GM04503 (cell line): ENCODE measurements at regions not wholly inside any gene's neighbourhood (a gene's known extent, or its start where the extent isn't known, plus 50 kb on each side); places are given as distances from the start of the nearest gene placed in this dataset.

Experiments
- DNase-seq: peaks from one replicate; pipeline ENCODE4 v3.0.0-alpha.2; 2012; ENCODE audit warnings: low read depth

DNA sequence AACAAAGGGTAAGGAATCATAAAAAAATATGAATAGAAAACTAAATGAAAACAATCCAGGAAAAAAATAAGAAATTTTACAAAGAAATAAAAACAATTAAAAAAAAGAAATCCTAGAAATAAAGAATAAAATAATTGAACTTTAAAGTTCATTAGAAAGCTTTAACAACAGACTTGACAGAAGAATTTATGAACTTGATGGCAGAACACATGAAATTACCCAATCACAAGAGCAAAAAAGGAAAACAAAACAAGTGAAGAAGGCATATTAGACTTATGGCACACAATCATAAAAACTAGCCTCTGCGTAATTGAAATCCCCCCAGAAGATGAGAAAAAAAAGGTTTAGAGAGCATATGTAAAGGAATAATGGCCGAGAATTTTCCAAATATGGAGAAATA lies 802.5 kb upstream of the B3GALT2 start:
- DNase-seq: no peak

DNA sequence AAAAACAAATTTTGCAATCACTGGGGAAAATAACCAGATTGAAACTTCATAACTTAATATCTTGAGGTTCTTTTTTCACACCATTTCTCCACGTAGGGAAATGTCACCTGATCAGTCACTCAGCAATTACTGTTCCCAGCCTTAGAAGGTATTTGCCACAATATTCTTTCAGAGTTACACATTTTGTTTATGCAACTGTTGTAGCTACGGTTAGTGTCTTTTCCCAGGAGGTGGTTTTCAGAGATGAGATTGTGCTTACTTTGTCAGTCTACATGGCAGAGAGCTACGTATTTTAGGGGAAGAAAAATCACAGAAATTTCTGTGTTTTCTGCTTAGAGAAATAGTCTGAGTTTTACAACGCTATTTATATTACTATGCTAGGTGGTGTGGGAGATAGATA lies 792.8 kb upstream of the B3GALT2 start:
- DNase-seq: no peak

DNA sequence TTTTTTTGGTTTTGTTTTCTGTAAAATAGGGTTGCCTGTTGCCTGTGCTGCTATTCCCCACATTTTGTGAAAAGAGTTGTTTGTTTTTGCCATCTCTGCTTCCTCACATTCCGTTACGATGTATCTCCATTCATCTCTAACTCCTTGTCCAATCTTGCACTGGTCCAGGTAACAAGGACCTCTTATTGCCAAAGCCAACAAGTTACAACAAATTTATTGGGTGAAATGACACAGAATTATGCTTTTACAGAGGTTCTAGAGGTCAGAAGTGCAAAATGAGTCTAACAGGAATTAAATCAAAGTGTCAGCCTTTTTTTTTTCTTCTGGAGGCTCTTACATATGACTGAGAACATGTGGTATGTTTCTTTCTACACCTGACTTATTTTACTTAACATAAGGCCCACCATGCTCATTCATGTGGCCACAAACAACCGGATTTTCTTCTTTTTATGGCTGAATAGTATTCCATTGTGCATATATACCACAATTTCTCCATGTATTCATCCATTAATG lies 787.9 kb upstream of the B3GALT2 start:
- DNase-seq: no peak

DNA sequence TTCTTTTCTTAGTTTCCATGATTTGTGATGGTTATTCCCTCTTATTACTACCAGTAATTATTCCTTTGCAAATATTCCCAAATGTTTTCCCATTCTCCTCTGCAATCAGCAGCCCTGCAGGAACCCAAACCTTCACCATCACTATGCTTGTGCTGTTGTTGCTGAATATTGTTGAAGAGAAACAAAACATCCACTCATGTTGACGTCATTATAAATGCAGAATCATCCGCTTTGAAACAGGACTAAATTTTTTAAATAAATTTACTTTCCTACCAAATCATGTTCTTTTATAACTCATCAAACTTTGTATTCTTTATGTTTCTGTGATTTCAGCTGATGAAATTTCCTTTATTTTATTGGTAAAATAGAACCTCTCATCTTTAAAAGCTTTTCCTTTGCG lies 787.0 kb upstream of the B3GALT2 start:
- DNase-seq: no peak

DNA sequence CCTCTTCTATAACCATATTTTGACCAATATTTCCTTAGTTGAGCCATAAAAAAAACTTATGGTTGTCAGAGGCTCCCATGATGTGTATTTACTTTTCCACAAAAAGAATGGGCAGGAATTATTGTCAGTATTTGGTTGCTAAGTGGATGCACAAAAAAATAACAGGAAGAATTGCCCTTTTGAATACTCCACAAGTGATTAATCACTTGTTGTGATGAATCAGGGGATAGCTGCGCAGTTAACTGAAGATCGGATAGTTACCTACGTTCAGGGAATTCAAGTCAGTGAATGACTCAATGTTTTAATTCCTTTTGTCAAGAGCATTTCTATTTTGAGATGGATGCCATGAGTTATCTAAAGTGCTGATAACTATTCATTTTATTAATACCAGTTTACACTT lies 785.2 kb upstream of the B3GALT2 start:
- no peak for DNase-seq

DNA sequence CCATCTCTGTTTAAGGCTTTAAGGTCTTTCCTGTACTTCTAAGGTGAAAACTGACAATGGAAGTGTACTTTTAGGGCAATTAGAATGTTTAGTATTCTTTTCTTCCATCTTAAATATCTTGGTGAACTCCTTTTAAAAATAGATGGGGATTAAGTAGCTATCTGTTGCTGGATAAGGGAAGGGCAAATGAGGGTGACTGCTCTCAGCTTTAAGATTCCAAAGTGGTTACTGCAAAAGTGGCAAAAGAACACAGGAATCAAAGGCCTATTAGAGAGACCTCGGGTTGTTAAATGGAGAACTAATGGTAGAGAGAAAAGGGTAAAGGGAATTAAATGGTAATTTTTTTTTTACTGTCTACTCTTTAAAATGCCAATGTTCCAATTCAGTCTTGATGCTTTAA lies 774.1 kb upstream of the B3GALT2 start:
- no peak for DNase-seq

DNA sequence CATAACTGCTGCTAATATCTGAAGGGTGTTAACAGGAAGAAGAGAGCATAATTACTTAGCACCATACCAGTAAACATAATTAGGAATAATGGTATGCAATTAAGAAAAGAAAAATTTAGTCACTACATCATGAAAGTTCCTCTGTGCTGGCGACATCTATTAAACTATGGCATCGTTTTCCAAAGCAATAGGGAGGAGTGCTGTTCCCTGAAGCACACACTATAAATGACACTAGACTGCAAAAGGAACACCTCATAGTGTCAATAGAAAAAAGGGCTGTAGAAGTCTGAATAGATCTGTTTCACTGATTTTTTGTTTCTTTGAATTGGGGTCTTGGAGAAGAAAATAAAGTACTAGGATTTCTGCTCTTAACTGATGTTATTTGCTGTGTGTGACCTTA lies 773.6 kb upstream of the B3GALT2 start:
- DNase-seq: no peak

DNA sequence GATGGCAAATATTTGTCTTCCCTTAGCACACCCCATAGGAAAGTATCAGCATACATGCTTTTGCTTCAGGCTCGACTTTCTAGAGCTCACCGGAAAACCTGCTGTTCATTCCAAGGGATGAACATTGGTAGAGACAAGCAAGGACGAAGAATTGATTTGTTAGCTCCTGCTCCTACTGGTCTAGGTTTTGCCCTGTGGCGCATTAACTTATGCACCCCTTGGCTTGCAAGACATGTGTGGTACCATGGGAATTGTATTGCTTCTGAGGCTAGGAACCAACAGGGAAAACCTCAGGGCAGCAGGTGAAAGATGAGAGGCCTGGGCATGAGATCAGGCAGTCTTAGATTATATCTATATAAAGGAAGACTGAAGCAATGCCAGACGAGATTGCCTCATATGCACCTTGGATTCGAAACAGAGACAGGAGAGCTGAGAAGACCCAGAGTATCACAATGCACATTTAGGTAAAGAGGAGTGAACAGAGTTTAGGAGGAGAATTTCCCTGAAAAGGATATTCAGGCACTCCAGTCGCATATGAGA lies 771.2 kb upstream of the B3GALT2 start:
- no peak for DNase-seq

DNA sequence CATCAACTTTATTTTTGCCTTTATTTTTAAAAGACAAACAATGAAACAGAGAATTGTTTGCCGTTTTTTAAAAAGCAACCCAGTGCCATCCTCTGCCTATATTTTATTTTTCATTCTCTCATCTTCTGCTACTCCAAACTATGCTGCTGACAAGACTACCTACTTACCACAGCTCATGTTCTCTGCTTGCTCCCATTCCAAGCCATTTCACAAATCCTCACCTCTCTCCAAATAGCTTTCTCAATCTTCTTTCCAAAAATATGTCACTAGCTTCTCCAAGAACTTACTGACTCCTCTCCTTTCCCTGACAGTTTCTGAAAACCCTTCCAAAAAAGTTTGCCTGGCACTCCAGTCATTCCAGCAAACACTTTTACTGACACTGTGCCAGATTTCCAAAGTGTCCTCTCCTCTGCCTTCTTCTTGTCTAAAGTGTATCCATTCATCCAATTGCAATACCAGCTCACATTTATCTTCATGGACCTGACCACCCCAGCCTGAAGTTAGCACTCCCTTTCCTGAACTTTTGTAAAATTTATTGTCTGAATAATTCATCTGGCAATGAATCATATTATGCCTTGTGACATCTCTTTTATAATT lies 766.5 kb upstream of the B3GALT2 start:
- no peak for DNase-seq

DNA sequence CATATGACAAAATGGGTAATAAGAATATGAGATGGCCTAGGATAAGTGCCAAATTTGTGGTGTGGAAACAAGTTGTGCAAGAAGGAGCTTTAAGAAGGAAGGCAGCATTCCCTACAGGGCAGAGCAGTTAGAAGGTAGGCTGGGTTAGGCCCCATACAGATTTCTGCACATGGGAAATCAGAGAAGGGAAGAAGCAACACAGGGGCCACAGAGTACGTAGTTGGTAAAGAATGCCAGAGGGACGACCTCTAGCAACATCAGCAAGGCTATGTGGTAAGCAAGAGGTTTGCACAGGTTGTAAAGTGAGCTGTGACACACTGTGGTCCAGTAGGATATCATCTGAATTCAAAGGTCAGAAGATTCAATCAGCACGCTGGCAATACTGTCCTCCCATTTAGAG lies 765.6 kb upstream of the B3GALT2 start:
- DNase-seq: no peak

DNA sequence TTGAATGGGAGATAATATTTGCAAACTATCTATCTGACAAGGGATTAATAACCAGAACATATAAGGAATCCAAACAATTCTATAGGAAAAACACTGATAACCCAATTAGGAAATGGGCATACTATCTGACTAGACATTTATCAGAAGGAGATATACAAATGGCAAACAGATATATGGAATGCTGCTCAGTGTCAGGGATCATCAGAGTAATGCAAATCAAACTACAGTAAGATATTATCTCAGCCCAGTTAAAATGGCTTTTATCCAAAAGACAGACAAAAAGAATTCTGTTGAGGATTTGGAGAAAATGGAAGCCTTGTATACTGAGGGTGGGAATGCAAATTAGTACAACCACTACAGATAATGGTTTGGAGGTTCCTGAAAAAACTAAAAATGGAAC lies 758.0 kb upstream of the B3GALT2 start:
- DNase-seq: no peak

DNA sequence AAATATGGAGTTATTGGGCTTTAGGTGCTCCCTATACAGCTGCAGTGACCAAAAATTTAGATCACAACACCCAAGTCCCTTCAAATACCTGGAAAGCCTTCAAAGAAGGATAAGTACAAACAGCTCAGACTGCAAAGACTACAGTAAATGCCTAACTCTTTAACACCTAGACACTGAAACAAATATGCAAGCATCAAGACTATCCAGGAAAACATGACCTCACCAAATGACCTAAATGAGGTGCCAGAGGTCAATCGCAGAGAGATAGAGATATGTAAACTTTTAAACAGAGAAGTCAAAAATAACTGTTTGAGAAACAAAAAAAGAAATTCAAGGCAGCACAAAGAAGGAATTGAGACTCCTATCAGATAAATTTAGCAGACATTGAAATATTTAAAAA lies 753.8 kb upstream of the B3GALT2 start:
- no peak for DNase-seq

DNA sequence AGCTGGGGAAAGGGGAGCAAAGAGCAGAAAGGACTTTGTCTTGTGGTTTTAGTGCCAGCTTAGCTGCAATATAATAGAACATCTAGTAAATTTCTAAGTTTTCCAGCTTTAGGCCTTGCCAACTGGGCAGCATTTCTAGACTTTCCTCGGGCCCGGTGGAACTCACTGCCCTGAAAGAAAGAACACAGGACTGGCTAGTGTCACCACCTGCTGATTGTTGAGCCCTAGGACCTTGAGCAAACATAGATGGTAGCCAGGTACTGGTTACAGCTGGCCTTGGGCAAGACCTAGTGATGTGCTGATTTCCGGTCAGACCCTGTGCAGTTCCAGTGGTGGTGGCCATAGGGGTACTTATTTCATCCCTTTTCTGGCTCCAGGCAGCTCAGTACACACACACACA lies 753.2 kb upstream of the B3GALT2 start:
- no peak for DNase-seq

DNA sequence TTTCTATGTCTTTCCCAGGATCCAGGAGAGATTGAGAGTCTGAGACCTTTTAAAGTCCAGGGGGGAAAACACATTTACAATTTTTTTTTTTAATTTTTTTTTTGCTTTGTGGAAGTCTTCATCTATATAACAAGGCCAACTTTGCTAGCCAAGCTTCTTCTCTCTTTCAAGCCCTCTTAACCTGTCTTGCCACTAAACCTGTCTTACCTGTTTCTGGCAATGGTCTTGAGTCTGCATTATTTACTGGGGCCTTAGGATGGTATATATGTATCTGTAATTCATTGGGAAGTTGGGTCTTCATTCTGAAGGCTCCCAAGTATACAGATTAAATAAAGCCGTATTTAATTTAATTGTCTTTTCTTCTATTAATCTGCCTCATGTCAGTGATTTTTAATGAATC lies 750.9 kb upstream of the B3GALT2 start:
- no peak for DNase-seq

DNA sequence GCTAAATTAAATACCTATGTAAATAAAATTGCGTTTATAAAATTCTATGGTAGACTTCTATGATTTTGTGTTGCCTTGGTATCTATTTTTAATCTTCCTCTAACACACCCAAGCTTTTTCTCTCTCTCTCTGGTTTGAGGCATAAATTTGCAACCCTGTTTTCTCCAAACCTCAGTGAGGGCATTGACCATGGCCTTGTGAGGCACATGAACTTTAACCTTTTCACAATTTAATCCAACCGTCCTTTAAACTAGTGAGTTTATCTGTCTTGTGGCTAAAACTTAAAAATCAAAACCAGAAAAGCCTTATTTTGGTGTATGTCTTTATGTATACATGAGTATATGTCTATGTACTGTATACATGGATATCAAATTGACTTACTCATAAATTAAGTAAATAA lies 746.6 kb upstream of the B3GALT2 start:
- no peak for DNase-seq

DNA sequence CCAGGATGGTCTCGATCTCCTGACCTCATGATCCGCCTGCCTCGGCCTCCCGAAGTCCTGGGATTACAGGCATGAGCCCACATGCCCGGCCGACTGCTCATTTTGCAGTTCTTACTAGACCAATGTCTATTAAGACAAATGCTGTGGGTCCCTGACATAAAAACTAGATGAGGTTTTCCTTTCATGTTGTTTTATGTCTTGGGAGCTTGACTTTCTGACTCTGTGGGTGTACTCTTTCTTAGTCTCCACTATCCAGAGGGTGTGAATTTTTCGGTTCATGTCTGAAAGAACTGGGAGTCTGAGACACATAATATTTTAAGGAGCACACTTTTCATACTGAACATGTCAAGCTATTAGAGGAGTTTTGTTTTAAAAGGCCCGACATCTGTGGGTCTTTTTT lies 744.9 kb upstream of the B3GALT2 start:
- no peak for DNase-seq

DNA sequence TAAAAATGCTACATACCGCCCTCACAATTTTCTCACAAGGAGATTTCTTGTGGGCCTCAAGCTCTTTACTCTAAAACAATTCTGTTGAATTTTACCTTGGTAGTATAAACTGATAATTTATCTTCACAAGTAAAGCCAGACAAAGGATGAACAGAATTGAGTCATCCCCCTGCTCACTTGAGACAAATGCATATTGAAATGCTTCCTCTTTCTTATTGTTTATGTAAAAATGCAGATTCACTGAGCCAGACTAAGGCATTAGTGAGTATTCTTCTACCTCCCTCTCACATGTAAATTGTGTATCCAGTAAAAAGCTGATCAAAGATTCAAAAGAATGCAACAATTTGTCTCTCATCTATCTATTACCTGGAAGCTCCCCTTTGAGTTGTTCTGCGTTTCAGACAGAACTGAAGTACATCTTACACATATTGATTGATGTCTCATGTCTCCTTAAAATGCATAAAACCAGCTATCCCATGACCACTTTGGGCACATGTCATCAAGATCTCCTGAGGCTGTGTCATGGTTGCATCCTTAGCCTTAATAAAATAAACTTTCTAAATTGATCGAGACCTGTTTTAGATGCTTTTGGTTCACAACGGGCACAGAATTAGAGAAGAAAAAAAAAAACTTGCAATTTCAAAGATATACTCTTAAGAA lies 743.1 kb upstream of the B3GALT2 start:
- DNase-seq: no peak

DNA sequence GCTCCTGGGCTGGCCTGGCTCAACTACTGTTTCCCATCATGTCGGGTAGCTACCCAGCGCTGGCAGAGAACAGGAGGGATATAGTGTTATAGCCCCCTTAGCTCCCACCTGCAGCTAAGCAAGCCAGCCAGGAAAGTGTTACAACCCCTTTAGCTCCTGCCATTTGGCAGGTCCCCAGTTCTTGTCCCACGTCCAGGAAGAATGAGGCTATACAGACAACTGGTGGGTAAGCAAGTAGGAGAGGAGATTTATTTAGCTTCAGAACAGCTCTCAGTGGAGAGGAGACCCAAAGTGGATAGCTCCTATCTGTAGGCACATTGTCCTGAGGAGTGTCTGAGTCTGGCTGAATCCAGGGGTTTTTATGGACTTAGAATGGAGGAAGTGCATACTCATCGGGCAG lies 741.1 kb upstream of the B3GALT2 start:
- DNase-seq: no peak

DNA sequence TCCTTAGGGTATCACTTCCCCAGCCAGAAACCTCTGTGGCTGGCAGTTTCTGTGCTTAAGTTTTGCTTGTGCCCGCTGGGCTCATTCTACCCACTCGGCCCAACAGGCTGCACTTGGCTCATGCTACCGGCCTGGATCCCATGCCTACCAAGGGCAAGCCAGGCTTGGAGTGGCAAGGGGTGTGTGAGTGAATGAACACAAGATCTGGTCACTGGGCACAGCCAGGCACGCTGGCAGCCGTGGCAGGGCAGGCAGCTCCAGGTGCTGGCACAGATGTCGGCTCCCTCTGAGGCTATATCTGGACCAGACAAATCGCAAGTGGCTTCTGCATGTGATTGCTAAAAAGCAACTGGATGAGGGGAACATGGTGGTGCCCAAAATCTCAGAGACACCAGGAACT lies 740.5 kb upstream of the B3GALT2 start:
- DNase-seq: no peak

DNA sequence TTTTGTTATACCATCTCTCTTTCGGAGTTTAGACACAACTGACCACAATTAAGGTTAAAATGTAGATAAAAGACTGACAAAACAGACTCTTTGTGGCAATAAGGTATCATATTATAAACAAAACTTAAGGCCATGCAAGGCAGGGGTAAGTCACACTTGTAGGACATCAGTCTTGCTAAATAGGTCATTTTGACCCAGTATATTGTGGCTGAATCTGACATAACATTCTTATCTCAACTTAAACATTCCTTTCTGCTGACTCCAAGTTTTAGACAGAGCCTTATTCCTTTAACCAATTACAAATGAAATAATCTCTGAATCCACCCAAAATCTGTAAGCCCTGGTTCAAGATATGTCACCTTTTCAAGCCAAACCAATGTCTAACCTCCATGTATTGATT lies 733.4 kb upstream of the B3GALT2 start:
- no peak for DNase-seq

DNA sequence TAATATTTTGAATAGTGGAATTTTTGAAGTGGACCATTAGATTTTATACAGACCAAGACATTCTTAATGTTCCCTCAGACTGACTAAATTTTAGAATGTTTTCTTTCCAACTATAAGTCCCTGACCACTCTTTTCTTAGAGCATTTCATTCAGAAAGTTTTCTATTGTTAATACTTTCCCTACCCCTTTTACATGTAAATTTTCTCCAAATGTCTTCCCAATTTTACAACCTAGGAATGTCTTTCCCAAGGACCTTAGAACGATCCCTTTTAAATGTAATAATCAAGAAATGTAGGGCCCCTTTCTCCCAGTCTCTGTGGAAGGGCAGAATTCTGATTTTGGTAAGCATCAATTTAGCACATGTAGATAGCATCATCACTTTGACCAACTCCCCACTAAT lies 730.0 kb upstream of the B3GALT2 start:
- DNase-seq: no peak

DNA sequence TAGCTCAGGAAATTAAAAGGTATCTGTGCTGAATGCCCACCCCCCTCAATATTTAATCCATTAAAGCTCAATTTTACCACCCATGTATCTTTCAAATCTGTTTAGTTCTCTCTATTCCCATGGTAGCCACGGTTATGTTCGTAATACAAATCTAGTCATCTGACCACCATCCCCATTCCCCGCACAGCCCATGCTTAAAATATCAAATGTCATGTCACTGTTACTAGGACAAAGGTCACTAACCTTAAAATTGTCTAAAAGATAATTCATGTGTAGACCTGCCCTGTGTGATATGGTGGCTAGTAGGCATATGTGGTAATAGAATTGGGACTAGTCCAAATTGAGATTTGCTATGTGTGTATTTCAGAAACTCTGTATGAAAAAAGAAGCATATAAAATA lies 728.5 kb upstream of the B3GALT2 start:
- no peak for DNase-seq

DNA sequence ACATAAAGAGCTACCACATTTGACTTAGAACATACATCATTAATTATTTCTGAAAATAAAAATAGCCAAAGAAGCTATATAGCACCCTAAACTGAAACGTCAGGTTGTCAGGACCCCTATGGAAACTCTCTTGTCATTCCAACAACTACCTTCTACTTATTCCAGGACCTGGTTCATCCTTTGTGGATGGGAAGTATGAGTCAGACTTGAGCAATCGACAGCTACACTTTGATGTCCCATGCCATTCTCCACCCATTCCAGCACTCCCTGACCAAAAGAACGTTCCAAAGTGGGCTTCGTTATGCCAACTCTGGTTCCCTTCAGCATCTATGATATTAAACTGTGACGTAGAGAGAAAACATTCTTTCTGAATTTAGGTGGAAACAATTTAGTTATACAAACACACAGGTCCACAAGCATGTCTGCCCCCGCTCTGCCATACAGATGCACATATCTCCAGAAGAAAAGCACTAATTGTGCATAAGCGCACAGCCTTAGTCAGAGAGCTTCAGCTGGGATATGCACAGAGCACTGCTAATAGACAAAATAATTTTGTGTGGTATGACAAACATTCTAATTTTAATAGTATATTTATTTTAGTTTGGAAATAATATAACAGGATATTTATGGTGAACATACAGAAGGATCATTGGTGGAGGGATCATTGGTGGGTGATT lies 723.1 kb upstream of the B3GALT2 start:
- no peak for DNase-seq
